GM12872 (cell line): ENCODE measurements at regions not wholly inside any gene's neighbourhood (a gene's known extent, or its start where the extent isn't known, plus 50 kb on each side); places are given as distances from the start of the nearest gene placed in this dataset.

ENCODE experiments used
- TF ChIP-seq, protein P1 (sequence below): IDR thresholded peaks from 3 replicates; pipeline ENCODE4 v1.5.1; 2011; ENCODE audit warnings: low read depth, mild to moderate bottlenecking, low read length, moderate library complexity; ENCODE audit not compliant: insufficient read depth

GRCh38 chr6:132964101-132964867, 149.9 kb downstream of the RPS12 start:
- TF ChIP-seq, protein P1, sequence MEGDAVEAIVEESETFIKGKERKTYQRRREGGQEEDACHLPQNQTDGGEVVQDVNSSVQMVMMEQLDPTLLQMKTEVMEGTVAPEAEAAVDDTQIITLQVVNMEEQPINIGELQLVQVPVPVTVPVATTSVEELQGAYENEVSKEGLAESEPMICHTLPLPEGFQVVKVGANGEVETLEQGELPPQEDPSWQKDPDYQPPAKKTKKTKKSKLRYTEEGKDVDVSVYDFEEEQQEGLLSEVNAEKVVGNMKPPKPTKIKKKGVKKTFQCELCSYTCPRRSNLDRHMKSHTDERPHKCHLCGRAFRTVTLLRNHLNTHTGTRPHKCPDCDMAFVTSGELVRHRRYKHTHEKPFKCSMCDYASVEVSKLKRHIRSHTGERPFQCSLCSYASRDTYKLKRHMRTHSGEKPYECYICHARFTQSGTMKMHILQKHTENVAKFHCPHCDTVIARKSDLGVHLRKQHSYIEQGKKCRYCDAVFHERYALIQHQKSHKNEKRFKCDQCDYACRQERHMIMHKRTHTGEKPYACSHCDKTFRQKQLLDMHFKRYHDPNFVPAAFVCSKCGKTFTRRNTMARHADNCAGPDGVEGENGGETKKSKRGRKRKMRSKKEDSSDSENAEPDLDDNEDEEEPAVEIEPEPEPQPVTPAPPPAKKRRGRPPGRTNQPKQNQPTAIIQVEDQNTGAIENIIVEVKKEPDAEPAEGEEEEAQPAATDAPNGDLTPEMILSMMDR = no peak

DNA sequence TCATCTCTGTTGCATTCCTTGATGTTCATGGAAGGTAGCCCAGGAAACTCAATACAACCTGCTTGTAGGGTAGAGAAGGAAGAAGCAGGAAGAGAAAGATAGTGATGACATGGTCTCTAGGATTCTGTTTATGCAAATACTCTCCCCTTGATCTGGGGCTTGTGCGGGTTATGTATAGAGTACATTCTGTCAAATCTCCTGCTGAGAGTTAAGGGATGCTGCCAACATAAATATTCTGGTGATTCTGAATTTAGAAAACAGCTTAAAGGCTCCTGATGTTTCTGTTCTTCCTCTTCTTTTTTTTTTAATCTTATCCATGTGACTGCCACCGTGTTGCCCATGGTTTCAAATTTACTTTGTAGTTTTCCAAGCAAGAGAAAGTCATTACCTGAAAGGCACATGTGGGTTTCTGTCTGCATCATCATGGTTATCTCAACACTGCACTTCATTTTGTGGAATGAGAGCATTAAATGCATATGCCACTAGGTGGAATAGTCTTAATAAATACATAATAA, 150.6 kb downstream of the RPS12 start:
- TF ChIP-seq, protein P1 = no peak

DNA sequence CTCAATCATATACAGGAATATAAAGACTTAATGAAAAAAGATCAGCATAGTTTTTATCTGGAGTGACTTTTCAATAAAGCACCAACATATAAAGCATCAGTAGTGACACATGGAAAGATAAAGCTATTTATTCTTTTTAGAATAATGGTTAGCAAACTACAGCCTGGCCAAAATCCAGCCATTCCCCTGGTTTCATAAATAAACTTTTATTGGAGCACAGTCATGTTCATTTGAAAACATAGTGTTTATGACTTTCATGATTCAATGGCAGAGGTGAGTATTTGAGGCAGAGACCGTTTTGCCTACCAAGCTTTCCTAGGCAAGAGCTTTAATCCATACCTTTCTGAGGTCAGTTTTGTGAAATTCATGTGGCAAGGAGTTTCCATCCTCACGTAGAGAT, 153.5 kb downstream of the RPS12 start:
- TF ChIP-seq, protein P1 = no peak

DNA sequence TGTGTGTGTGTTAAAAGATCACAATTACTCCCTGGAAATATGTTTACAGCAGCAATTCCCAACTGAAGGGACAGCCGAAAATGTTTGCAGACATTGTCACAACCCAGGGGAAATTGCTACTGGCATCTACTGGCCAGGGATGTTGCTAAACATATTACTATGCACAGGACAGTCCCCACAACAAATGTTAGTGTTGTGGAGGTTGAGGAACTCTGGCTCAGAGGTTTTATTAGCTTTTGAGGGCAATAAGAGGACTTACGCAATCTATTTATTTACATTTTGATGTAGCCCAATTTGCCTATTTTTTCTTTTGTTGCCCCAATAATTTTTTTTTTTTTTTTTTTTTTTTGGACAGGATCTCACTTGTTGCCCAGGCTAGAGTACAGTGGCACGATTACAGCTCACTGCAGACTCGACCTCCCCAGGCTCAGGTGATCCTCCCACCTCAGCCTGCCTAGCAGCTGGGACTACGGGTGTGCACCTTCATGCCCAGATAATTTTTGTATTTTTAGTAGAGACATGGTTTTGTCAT, 154.1 kb downstream of the RPS12 start:
- TF ChIP-seq, protein P1 = no peak

GRCh38 chr6:132969196-132969595, 154.8 kb downstream of the RPS12 start:
- TF ChIP-seq, protein P1 = no peak

- TF ChIP-seq, protein P1 = no peak
These were observed 157.3 kb downstream of the RPS12 start for GRCh38 chr6:132971676-132972075.

DNA sequence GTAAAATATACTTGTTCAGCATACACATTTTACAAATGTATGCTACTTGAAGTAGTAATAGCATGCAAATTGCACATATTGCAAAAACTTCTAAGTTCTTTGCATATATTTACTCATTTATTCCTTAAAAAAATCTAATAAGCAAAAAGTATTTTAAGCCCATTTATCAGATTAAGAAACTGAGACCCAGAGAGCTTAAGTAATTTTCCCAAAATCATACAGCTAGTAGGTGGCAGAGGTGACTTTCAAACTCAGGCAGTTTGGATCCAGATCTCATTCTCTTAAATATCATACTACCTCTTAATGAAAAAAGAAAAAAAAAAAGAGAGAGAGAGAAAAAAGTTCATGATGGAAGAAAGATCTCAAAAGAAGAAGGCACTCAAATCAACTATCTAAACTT, 157.9 kb downstream of the RPS12 start:
- TF ChIP-seq, protein P1 = no peak
